NCI-H510A (cell line): ENCODE measurements at regions not wholly inside any gene's neighbourhood (a gene's known extent, or its start where the extent isn't known, plus 50 kb on each side); places are given as distances from the start of the nearest gene placed in this dataset.

ENCODE experiments used
- DNase-seq: peaks from one replicate; lab custom pipeline; 2025; lab: John Stamatoyannopoulos, UW

DNA sequence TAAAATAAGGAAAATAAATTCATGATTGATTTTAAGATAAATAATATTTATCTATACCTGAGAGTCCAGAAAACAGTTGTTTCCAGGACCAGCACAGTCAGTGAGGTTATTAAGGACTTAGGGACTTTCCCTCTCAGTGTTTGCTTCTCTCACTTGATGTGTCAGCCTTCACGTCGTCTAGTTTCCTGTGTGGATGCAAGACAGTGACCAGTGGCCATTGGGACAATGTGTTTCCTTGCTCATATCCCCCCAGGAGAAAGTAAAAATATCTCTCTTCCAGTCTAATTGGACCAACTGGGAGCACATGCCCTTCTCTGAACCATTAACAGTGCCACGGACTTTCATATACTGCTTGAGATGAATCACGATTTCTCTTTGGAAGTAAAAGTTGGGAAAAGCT, 157.8 kb upstream of the CTNNB1 start:
- DNase-seq: no peak

DNA sequence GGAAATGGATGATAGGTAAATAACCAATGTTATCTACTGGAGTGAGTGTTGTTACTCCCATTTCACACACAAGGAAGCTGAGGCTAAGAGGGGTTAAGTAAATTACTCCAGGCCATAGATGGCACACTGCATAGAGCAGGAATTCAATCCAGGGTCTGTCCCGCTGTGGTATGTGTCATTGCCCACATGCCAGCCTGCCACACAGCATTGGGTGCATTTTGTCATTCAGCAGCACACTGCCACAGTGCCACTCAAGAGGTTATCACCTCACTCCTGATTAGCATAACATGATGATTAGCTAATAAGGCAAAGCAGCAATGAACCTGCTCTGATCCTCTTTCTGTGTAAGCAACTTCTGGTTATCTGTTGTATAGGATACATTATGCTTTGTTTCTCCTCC, 157.4 kb upstream of the CTNNB1 start:
- DNase-seq: no peak

DNA sequence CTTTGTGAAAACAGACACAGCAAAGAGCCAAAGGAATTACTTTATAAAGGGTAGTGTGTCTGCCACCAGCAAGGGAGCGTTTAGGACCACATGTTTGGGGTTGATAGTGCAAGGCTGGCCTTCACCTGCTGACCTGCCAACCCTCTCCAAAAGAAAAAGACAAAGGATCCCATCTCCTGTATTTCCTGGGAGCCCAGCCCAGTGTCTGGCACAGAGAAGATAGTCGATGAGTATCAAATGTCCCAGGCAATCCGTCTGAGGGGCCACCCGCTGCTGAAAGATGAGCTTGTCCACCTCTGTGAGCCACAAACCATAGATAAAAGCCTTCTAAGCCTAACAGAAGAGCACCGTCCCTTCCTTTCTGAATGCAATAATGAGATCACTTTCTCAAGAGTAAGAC, 154.8 kb upstream of the CTNNB1 start:
- DNase-seq: no peak

DNA sequence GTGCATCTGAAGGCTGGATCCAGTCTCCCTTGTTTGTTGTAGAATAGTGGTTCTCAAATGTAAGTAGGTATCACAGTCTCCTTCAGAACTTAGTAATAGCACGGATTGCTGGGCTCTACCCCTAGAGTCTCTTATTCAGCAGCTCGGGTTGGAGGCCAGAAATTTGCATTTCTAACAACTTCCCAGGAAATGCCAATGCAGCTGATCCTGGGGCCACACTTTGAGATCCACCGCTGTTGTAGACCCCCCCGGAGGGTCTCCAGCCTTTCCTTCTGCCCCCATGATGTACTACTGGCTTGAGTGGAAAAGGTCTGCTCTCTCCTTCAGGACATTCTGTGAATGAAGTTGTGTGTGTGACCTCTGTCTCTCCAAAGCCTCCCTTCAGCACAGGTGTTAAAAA, 153.8 kb upstream of the CTNNB1 start:
- DNase-seq: no peak

DNA sequence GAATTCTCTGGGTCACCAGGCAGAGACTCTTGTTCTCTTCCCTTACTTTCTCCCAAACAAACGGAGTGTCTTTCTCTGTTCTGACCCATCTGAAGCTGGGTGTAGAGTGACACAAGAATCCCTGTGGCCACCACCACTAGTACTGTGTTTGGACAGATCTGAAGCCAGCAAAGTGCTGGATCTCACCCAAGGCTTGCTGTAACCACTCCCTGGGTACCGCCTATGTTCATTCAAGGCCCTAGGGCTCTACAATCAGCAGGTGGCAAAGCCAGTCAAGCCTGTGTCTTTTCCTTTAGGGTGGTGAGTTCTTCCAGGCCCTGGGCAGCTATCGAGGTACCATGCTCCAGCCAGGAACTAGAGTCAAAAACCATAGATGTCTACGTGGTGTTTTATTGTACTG, 149.2 kb upstream of the CTNNB1 start:
- DNase-seq: no peak

DNA sequence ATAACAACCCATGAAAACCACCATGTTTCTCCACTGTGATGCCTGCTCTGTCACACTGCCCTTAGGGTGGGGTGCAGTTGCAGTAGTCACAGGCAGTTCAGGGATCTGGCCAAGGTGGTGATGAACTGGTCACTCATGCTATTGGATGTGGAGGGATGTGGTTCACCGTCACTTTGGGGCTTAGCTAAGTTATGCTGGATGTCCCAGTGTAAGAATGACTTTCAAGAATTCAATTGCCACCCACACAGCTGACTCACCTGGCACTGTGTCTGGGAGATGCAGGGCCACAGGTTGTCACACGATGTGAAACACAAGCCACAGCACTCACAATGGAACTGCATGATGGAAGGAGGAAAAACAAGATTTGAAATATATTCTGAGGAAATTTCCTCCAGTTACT, 146.1 kb upstream of the CTNNB1 start:
- no peak for DNase-seq

DNA sequence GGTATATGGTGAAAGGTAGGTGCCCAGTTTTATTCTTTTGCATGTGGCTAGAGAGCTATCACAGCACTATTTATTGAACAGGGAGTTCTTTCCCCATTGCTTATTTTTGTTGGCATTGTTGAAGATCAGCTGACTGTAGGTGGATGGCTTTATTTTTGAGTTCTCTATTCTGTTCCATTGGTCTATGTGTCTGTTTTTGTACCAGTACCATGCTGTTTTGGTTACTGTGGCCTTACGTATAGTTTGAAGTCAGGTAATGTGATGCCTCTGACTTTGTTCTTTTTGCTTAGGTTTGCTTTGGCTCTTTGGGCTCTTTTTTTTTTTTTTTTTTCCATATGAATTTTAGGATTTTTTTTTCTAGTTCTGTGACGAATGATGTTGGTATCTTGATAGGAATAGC, 139.2 kb upstream of the CTNNB1 start:
- no peak for DNase-seq

DNA sequence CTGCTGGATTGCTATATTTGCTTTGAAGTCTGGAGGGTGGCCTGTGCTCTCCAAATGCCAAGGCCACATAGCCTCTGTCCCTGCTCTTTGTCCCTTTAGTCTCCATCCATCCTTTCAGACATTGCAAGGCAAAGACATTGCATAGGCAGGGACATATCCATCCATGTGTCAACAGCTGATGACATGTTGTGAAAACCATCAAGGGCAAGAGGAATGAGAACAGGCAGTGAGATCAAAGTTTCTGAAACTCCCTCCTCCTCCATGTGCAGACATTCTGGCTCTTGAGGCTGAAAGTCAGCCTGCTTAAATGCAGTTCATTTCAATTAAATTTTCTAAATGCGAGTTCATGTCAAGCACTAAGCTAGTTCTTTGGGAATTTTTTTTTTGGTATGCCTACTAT, 135.2 kb upstream of the CTNNB1 start:
- no peak for DNase-seq

DNA sequence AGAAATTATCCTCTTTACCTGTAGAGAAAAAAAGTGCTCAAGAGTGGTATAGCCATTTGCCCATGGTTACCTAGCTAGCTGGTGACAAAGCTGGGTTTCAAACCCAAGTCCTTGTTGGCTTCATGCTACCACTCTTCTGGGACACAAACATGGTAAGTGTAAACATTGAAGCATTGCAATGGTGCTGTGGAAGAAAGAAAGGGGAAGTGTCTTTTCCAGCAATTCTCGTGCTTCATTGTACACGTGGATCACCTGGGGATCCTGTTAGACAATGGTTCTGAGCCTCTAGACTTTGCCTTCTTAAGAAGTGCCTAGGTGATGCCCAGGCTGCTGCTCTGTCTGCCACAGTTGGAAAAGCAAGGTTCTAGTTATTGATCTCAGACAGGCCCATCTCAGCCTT, 134.8 kb upstream of the CTNNB1 start:
- no peak for DNase-seq

DNA sequence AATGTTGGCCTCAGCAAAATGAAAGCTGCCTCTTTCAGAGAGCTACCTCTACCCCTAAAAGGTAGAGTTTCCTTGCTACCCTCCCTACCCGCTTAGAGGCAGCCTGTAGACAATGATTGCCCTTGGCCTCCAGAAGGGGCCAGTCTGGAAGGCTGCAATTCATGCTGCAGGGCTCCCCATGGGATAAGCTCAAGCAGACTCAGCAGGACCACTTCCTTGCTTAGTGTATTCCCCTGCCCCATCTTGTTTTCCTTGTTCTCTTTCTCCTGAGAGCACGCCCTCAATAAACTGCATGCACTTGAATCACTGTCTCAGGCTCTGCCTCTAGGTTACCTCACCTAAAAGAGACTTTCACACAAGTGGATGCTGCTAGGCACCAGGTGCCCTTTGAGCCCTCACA, 134.0 kb upstream of the CTNNB1 start:
- no peak for DNase-seq

DNA sequence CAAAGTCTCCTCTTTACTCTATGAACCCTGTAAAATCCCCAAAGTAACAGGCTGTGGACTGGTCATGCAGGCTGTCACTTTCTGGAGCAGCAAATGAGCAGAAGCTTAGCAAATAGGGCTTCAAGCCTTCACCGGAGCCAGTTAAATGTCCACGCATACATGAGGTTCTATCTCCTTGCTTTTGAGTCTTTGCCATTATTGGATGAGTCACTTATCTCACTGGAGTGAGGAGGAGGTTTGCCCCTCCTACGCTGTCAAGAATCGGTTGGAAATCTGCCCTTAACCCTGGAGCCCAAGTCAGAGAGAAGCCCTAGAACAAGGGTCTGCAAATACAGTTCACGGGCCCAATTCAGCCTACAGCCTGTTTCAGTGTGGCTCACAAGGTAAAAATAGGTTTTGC, 126.1 kb upstream of the CTNNB1 start:
- DNase-seq: no peak

DNA sequence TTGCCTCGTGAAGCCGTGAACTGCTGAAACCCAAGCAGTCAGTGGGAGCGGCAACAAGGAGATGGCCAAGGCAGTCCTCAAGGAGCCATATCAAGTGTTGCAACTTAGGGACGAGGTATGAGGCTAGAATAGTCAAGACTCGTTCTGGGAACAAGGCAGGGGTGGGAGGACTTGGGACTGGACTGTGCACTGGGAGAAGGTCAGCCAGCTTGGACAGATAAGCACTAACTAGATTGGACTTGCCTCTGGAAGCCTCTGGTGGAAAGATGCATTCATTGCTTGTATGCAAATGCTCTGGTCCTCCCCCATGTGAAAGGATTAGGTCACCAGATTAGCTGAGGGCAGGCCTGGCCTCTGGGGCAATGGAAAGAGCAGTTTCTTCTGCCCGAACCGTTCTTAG, 123.3 kb upstream of the CTNNB1 start:
- DNase-seq: no peak

DNA sequence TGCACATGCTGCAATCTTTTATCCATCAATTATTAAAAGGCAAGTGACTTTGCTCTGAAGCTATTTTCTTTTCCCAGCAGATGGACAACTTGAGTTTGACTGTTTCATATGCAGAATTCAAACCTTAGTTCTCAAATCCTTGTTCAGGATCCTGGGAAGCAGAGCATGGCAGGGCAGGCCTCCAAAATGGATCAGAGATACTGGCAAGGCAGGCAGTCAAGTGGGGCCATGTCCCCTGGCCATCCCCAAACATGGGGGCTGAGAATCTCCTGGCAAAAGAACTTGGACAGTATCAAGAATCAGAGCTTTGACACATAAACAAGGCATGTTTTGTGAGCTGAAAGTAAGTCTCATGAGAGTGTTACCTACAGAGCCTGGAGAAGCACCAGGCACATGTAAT, 122.9 kb upstream of the CTNNB1 start:
- no peak for DNase-seq

DNA sequence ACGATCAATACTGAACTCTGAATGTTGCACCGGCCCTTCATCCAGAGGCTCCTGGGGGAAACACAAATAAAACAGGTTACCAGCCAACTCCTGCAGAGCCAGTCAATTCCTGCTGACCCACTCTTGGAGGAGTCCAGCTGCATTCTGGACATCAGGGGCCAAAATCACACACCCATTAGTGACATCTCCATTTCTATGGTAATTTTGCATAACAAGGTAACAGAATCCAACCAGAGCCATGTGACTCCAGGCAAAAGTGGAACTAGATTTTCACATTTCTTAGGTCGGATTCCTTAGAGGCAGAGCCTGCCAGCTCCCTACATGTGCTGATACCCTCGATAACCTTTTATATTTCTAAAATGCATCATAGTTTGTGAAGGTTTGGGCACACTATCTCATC, 119.2 kb upstream of the CTNNB1 start:
- no peak for DNase-seq

DNA sequence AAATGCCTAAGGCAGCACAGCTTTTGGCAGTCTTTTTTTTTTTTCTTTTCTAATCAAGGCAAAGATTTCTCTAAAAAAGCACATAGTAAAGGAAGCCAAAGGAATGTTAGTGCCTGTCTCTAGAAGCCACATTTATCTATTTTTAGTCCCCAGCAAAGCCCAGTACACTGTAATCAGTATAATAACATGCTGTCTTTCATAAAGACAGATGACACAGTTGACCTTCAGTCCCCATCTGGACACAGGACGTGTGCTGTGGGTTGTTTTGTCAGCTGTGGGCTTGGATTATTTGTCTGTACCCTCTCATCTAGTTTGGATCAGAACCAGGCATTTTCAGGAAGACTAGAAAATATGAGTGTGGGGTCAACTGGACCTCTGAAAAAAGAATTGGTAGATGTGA, 110.4 kb upstream of the CTNNB1 start:
- no peak for DNase-seq

DNA sequence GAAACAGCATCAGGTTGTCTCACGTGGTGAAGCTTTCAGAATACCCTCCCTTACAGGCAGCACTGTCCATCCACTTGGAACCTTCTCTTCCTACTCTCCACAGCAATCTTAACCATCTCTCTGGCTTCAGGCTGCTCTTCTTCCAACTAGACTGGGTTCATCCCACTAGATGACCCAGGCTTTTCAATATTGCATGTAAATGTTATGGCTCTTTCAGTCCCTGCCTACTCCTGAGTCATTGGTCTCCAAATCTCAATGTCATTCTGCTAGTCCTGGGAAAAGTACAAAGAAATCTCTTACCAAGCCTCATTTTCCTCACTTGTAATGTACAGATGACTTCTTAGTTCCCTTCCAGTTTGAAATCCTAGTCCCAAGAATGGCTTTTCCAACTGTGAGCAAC, 109.7 kb upstream of the CTNNB1 start:
- DNase-seq: no peak

DNA sequence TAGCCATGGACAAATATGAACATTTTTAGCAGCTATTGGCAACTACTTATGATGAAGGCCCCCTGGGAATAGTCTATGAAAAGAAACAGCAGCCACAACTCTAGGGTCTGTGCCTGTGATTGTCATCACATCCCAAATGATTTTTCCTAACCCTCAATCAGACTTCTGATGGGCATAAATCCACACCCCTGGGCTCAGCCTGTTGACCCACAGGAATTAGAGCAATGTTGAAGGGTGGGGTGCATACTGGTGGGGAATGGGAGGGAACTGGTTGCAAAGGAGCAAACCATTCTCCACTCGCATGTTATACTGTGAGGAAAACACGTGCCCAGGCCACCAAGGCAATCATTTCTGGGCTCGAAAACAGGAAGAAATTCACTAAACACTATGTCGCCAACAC, 106.5 kb upstream of the CTNNB1 start:
- DNase-seq: no peak

DNA sequence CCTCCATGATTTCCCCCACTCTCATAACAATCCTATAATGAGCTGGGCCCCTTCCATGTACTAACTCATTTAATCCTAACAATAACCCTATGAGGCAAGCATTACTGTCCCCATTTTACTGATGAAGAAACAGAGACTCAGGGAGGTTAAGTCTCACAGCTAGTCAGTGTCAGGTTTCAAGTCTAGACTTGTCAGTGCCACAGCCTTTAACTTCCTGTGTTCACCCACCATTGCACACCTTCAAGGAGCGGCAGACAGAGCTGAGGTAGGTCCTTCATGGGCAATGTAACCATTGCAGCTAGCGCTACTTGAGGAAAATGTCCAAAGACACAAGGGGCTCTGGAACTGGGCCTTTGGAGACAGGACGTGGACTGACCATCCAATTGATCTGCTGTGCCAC, 105.8 kb upstream of the CTNNB1 start:
- DNase-seq: no peak

DNA sequence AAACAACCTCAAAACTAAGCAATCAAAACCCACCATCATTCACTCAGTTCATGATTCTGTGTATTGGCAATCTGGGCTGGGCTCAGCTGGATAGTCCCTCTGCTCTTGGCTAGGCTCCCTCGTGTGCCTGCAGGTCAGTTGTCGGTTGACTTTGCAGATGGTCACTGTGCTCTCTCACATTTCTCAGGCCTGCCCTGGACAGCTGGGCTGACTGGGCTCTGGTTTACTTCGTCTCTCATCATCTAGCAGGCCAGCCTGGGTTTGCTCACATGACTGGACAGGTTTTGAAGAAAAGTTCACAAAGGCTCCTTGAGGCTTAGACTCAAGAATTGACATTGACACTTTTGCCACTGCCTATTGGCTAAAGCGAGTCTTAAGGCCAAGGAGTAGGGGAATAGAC, 105.0 kb upstream of the CTNNB1 start:
- DNase-seq: no peak

DNA sequence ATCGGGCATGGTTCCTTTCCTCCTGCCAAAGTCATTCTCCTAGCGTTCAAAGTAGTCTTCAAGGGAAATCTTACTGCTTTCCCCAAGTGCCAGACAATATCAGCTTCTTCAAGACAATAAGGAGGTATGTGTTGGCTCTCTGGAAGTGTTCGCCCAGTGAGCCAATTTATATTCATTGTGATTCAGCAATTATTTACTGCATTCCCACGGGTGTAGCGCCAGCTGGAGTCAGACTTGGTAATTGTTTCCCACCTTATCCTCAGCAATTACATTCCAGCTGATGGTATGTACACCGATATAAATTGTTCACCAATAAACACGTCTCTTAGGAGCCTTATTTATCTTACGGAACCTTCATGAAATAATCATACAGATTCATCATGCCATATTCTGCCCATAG, 103.6 kb upstream of the CTNNB1 start:
- no peak for DNase-seq

DNA sequence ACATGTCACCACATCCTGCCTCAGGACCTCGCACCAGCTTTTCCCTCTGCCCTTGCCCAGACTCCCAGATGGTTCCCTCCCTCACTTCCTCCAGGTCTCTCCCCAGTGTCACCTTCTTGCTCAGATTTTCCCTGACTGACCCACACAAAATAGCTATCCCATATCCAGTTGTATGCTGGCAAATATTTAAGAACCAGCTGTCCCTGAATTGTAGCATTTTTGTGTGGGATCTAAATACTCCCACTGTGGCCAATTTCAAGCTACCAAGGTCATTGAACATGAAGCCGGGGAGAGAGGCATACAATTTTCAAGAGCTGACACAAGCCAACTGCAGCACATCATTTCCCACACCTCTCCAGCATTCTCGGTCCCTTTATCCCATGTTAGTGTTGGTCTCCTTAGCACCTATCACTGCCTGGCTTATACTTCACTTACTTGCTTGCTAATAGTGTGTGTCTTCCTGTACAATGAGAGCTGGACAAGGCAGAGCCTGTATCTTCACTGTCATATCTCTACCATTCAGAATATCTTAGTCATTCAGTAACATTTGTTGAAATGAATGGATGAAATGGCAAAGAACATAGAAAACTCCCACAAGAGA, 101.3 kb upstream of the CTNNB1 start:
- no peak for DNase-seq

DNA sequence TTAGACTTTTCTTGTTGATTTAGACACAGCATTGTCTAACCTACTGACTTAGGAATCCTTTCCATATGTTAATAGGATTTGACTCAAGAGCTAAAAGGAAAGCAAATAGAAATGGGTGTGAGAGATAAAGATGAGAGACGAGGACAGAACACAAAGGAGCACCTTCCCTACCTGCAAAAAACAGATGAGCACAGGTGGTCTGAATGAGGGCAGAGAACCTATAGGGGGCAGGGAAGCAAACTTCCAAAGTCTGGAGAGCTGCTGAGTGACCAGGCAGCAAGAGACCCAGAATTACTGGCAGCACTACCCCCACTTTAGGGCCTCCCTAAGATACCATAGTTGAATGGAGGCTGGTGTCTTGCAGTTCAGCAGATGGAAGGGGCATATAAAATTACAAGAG, 98.1 kb upstream of the CTNNB1 start:
- DNase-seq: no peak

DNA sequence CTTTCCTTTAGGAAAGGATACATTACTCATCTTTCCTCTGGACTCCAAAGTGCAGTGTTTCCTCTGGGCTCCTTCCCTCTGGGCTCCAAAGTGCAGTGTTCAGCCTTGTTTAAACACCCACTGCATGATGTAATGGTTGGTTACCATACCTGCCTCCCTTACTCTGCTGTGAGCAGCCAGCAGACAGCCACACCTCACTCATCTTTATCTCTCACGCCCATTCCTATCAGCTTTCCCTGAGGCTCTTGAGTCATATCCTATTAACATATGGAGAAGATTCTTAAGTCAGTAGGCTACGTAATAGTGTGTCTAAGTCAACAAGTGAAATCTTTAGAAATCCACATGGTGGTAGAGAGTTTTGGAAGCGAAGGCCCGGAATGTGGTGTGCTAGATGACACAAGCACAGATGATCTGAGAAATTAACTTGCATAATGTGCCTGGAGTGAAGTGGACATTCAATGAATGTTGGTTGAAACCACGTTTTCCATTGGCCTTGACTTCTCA, 97.2 kb upstream of the CTNNB1 start:
- no peak for DNase-seq

DNA sequence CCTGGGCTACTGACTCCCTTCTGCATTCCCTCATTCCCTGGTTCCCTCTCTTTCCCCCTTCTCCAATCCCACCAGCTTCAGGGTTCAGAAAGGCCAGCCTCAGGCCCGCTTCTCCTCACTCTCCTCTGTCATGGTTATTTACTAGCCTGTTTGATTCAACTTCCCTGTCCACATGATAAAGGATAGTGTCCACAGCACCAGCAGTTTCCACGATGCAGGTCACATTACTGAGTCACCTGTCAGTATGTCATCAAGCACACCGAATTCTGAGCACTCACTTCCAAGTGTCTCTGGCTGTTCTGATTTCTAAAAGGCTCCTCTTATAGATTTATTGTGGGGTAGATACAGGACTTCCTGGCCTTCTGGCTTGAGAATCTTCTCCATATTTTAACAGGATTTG, 96.6 kb upstream of the CTNNB1 start:
- DNase-seq: no peak

DNA sequence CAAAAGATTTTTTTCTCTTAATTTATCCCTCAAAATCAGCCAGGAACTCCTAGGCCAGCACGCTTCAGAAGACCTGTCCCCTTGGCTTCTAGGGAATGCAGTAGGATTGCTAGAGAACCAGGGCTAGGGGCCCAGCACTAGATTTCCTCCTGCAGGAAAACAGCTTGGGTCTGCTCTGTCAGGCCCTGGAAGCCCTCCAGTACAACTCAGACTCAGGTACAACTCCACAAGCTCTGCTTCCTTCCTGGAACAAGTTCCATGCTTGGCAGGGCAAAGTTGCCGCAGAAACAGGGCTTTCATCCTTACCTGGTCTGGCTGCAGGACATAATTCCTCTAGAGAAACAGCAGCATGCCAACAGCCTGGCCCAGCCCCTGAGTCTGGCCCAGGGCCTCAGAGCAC, 96.1 kb upstream of the CTNNB1 start:
- no peak for DNase-seq
